HG03103 (cell line): ENCODE measurements at regions not wholly inside any gene's neighbourhood (a gene's known extent, or its start where the extent isn't known, plus 50 kb on each side); places are given as distances from the start of the nearest gene placed in this dataset.
"Not testable (repeated sequence)": the region's sequence is repeated elsewhere in the genome, so short reads cannot be mapped to it uniquely, and the experiment has no call there.

Experiments used
- ATAC-seq: cut with Tn5 transposase; IDR thresholded peaks from one replicate; pipeline ENCODE4 v1.9.1; 2021; ENCODE audit warnings: low read depth; ENCODE audit not compliant: unreplicated experiment

- no peak for ATAC-seq
These were observed 63.7 kb upstream of the SULF2 start for GRCh38 chr20:47849006-47849405.

GRCh38 chr20:47848534-47848933 is 63.3 kb upstream of the SULF2 start:
- ATAC-seq = not testable (repeated sequence)

GRCh38 chr20:47847884-47848485 is 62.7 kb upstream of the SULF2 start:
- no peak for ATAC-seq

- not testable (repeated sequence) for ATAC-seq
These were observed 61.9 kb upstream of the SULF2 start for GRCh38 chr20:47847220-47847619.

- not testable (repeated sequence) for ATAC-seq
These were observed 61.4 kb upstream of the SULF2 start for GRCh38 chr20:47846651-47847050.

GRCh38 chr20:47845382-47845977 is 60.2 kb upstream of the SULF2 start:
- ATAC-seq = not testable (repeated sequence)

- ATAC-seq = not testable (repeated sequence)
These were observed 59.3 kb upstream of the SULF2 start for GRCh38 chr20:47844568-47844906.

GRCh38 chr20:47843886-47844567 is 58.7 kb upstream of the SULF2 start:
- ATAC-seq = no peak

GRCh38 chr20:47842950-47843349 is 57.7 kb upstream of the SULF2 start:
- ATAC-seq = not testable (repeated sequence)

- ATAC-seq = not testable (repeated sequence)
These were observed 56.7 kb upstream of the SULF2 start for GRCh38 chr20:47842004-47842403.

- not testable (repeated sequence) for ATAC-seq
These were observed 51.1 kb upstream of the SULF2 start for GRCh38 chr20:47836256-47836817.
